NCI-H2196 treated with DMSO at 0.1 percent for 48 hours (cell line): ENCODE measurements at regions not wholly inside any gene's neighbourhood (a gene's known extent, or its start where the extent isn't known, plus 50 kb on each side); places are given as distances from the start of the nearest gene placed in this dataset.
"Not testable (repeated sequence)": the region's sequence is repeated elsewhere in the genome, so short reads cannot be mapped to it uniquely, and the experiment has no call there.

Source experiments
- DNase-seq: peaks from one replicate; lab custom pipeline; 2025; ENCODE audit not compliant: unreplicated experiment; lab: John Stamatoyannopoulos, UW

GRCh38 chr5:142542078-142542477 is 143.8 kb downstream of the FGF1 start:
- DNase-seq = no peak

GRCh38 chr5:142540922-142541422 is 144.9 kb downstream of the FGF1 start:
- no peak for DNase-seq

GRCh38 chr5:142539154-142539740 is 146.6 kb downstream of the FGF1 start:
- DNase-seq = no peak

DNA sequence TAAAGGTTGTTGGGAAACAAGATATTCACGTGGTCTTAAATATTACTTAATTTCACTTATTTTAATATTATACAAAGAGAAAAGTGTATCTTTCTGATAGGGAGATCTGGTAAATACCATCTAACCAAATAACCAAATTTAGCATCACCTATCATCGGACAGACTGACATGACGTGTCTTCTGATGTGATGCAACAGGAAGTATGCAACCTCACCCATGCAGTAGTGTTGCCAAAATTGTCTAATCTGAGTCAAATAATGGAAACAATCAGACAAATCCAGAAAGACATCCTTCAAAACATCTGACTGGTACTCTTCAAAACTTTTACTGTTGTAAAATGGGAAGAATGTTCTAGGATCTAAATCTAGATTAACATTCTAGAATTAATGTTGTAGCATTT is 148.0 kb downstream of the FGF1 start:
- no peak for DNase-seq

GRCh38 chr5:142532781-142533176 is 153.1 kb downstream of the FGF1 start:
- no peak for DNase-seq

- DNase-seq = no peak
These were observed 153.7 kb downstream of the FGF1 start for GRCh38 chr5:142531977-142532780.

DNA sequence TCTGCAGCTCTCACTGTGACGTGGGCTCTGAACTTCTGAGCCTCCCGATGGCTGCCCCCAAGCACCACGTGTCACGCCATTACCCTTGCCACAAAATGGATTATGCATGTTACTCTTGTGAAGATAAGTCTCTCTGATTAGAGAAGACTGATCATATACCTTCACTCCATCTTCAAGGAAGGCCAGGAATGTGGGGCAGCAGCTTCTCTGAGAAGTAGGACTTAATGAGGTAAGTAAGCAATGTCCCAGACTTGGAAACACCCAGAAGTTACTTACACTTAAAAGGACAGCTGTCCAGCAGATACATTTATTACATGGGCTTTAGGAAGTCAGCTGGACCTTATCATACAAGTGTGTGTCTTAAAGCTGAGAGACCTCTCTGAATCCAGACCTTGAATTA is 155.0 kb downstream of the FGF1 start:
- no peak for DNase-seq

DNA sequence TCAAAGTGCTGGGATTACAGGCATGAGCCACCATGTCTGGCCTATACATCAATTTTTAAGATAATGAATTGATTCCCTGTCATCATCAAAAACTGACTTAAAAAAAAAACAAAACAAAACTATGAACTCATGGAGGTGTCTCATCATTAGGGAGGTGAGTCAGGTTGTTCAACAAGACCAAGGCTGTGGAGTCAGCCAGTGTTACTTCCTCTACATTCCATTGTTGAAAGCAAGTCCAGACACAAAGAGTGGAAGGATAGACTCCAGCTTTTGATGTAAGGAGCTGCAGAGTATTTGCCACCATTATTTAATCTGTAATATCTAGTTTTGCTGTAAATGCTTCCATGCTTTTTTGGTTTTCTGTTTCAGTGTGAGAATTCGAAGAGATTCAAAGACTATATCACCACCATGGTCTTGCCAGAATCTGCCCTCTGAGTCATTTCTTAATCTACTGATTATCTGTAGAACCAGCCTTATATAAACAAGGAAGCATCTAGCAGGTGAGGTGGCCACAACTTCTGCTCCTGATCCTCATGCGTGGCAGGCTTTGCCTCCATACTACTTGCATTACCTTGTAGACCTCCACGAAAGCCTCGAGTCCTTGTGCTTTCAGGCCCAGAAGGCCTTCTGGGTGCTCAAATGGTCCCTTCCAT is 156.1 kb downstream of the FGF1 start:
- no peak for DNase-seq

DNA sequence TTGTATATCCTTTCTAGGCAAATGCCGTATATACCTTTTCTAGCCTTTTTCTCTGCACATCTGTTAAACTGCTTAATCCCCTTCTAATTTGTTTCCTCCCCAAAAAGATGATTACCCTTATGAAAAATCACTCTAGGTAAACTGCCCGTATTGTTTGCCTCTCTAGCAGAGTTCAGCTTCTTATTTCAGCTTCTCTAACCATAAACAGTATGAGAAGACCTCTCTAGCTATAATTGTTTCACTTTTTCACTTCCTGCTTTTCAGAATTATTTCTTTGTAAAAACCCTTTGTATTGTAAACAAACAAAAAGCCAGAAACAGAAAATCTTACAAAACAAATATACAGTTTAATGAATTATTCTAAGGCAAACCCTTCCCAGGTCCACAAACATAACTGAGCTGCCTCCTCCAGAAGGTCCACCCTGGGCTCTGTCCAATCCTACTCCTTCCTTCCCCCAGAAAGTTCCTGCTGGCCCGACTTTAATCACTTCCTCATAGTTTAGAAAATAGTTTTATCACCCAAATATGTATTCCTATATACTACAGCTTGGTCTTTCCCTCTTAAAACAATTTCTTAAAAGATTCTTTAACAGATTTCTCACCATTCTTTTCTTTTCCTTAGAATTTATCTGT is 158.1 kb downstream of the FGF1 start:
- DNase-seq = no peak

DNA sequence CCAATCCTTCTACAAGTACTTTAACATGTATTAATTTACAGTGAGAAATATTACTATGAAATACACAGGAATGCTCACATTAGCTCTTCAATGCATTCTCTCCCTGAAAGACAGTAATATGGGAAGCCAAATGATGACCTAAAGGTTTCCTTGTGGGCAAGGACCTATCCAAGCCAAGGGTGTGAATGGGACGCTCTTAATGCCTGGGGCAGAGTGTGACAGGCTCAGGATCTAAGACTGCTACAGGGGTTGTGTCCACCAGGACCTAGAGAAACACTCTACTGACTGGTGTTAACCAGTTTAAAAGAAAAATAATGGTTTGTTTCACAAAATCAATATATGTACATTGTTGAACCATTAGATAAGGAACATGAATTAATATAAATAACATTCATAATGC is 158.7 kb downstream of the FGF1 start:
- DNase-seq = no peak

GRCh38 chr5:142522983-142523382 is 162.9 kb downstream of the FGF1 start:
- DNase-seq = no peak

DNA sequence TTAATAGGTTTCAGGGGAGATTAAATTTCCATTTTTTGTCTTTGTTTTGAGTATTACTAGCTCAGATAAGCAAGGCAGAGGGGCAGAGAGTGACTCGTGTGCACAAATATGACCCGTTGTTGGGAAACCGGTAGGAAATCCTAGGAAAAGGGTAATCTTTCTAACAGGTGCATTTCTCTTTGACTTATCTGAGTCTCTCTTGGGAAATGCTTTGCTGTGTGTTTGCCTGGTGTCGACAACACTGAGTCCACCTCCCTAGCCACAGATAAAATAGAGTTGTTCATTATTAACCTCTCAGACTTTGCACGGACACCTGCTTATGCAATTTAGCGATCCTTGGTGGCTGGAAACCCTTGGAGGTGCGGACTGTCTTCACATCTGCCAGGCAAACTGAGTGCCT is 164.2 kb downstream of the FGF1 start:
- no peak for DNase-seq

GRCh38 chr5:142520885-142521284 is 165.0 kb downstream of the FGF1 start:
- DNase-seq = no peak

DNA sequence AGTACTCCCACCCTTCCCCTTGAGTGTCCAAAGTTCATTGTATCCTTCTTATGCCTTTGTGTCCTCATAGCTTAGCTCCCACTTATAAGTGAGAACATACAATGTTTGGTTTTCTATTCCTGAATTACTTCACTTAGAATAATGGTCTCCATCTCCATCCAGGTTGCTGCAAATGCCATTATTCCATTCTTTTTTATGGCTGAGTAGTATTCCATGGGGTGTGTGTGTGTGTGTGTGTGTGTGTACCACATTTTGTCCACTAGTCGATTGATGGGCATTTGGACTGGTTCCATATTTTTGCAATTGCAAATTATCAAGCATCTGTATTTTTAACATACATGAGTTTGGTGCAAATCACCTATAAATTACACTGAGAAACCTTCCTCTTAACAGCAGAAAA is 166.0 kb downstream of the FGF1 start:
- DNase-seq = not testable (repeated sequence)

DNA sequence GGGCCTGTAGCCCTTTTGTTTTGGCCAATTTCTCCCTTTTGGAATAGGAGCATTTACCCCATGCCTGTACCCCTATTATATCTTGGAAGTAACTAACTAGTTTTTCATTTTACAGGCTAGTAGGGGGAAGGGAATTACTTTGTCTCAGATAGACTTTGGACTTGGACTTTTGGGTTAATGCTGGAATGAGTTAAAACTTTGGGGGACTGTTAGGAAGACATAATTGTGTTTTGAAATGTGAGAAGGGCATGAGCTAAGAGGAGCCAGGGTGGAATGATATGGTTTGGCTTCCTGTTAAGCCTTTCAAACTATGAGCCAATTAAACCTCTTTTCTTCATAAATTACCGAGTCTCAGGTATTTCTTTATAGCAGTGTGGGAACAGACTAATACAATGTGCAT is 168.1 kb downstream of the FGF1 start:
- no peak for DNase-seq

- no peak for DNase-seq
These were observed 169.2 kb downstream of the FGF1 start for GRCh38 chr5:142516732-142517131.

DNA sequence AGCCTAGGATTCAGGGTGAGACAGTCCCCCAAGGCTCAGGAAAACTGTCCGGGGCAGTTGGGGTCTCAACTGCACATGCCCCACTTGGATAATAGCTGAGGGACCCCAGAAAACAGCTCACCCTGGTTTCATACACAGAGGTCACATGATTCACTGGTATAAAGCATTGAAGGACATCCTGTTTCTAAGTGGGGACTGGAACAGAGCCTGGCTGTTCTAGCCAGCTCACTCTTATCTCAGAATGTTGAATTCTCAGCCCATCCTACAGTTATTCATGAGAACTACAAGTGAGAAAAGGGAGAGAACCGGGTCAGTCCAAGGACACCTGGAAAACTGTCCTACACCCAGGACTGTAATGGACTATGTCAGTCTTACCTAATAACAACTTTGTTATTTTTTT is 170.9 kb downstream of the FGF1 start:
- no peak for DNase-seq

DNA sequence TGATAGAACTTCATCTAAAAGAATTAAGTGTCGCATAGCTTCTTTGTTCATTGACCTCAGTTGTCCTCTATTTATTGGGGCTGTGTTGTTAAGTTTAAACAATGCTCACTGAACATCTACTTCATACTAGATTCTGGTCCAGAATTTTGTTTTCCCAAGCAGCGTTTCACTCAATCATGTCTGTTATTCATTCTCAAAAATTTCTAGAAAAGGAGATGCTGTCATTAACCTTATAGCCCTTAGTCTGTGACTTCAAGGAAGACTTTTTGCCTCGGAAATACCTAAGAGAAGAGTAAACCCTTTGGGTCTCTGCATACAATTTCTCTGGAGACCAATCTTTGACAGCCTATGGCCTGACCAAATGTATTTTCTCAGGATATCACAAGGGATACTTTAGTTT is 171.7 kb downstream of the FGF1 start:
- no peak for DNase-seq

DNA sequence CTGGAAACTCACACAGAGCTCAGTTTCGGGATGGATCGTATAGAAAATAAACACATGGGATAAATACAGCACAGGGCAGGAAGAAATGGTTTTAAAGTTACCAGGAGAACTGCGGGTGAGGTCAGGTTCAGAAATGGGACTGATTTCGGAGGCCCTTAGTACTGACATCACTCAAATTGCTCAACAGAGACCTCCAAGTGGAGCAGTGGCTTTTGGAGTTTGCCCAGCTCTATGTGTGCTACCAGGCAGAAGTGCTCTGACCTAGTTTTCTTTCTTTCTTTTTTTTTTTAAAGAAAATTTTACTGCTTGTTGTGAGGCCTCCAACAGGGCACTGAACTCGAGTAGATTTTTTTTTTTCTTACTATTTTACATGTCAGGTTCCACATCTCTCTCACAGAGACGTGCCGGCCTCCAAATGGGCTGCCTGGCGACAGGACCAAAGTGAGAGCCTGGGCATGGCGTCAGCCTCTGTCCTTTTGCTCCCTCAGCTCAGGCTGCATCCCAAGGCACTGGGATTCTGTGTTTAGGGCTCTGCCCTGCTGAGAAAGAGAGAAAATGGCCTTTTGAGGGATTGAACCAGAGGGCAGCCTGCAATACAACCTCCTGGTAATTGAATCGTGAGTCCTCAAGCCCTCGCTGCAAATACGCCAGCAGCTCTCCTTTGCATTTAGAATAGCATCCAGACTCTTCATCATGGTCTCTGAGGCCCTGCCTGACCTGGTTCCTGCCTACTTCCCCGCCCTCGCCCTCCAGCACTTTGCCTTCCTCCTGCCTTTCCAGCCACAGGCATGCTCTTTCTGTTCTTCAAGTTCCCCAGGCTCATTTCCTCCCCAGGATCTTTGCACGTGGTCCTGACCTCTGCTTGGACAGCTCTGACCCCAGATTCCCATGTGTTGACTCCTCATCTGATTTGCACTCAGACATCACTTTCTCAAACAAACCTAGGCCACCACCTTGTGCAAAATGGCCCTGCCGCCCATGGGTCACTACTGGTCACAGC is 173.5 kb downstream of the FGF1 start:
- no peak for DNase-seq

DNA sequence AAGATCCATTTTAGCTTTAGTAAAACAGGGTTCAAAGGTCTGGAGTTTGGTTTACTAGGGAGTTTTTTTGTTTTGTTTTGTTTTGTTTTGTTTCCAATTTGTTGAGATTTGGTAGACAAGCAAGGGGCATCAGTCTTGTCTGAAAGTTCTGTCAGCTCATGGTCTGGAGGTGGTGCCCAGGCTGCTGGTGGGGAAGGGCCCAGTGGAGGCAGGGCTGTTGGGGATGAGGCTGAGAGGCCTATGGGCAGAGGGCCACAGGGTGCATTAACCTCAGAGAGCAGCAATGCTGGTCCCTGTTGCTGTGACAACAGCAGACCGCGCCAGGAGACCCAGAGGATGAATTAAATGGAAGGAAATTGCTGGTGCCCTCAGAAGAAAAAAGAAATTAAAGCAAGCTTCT is 174.5 kb downstream of the FGF1 start:
- no peak for DNase-seq

GRCh38 chr5:142509026-142509425 is 176.9 kb downstream of the FGF1 start:
- DNase-seq = no peak
